ENCODE measurements at regions not wholly inside any gene's neighbourhood (a gene's known extent, or its start where the extent isn't known, plus 50 kb on each side); places are given as distances from the start of the nearest gene placed in this dataset.

- TF ChIP-seq CTCF (IDR thresholded peaks at IDR 0.05 in 8 of 11, conservative IDR thresholded peaks at IDR 0.05 in 3 of 11), result no peak
- no peak for TF ChIP-seq POLR2A (IDR thresholded peaks at IDR 0.05)
Measured at GRCh38 chr10:4127518-4128315, 342.7 kb upstream of the KLF6 start.
